ENCODE measurements at regions not wholly inside any gene's neighbourhood (a gene's known extent, or its start where the extent isn't known, plus 50 kb on each side); places are given as distances from the start of the nearest gene placed in this dataset.

DNA sequence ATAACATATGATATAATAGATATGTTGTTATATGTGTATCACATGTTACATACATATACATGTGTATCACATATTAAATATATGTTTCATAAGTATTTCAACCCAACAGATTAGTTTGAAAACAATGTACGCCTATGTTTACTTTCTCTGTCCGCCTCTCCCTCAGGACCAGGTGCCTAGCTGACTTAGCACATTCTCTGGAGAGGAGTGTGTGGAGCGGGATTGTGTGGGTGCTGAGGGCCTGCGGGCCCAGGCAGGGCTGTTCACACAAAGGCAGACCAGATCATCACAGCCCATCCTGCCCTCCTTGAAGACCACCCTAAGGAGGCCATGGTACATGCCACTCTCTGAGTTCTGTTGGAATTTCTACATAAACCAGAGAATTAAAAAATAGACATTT, 81.0 kb downstream of the PLXNA1 start:
- Histone ChIP-seq H3K4me3 (ENCODE audit: low read length) (no peak overlapping the region), H4K20me1 (ENCODE audit: insufficient read depth, low read depth, low read length) (0 out of 2 replicates have a peak, but pooled peaks cover 3% of the 10 kb centered on the region), H3K27me3 (ENCODE audit: low read length) (no peaks in the 10 kb centered on the region), H3K9ac (ENCODE audit: low read length) (no peak overlapping the region), H3K79me2 (ENCODE audit: low read length) (no peaks in the 10 kb centered on the region), H3K9me3 (ENCODE audit: low read length) (no peaks in the 10 kb centered on the region), H2AFZ (ENCODE audit: low read length) (no peak overlapping the region), H3K27ac (ENCODE audit: low read length) (no peak overlapping the region), H3K9me2 (replicated peaks; ENCODE audit: insufficient read depth, low read length) (no peaks in the 10 kb centered on the region), H3K4me2 (ENCODE audit: low read depth, low read length, poor library complexity, severe bottlenecking) (no peak overlapping the region), H3K4me1 (ENCODE audit: low read length) (no peaks in the 10 kb centered on the region), H3K36me3 (ENCODE audit: insufficient read depth, low read length) (no peaks in the 10 kb centered on the region)
- no peak for DNase-seq

DNA sequence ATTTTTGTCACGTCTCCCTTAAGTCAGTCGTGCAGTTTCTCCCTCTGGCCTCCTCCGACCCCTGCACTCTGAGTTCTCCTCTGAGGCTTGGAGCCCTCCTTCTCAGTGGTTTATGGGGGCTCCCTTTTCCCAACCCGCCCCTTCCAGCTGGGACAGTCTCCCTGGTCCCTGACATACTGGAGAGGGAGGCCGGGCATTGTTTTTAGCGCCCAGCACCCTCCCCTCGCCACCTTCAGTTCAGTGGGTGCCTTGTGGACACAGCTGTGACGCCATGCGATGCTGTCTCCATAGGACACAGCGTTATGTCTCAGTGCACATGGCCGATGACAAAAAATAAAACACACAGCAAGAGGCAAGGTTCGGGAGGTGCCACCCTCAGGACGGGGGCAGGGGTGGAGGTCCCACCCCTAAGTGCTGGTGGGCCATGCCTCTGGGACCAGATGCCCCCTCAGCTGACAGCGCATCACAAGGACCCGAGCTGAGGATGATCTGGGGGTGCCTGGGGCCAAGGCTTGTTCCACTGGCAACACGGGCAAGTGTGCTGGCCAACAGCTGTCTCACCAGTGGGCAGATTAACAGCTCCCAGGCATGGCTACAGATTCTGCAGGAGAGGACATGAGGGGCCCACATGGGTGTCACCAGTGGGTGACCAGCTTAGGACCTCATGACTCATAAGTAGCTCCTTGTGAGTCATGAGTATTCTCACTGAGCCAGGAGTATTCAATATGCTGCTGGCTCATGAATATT, 81.6 kb downstream of the PLXNA1 start:
- Histone ChIP-seq H3K27me3 (ENCODE audit: low read length) (no peaks in the 10 kb centered on the region), H3K9ac (ENCODE audit: low read length) (no peak overlapping the region), H3K9me3 (ENCODE audit: low read length) (no peaks in the 10 kb centered on the region), H3K9me2 (replicated peaks; ENCODE audit: insufficient read depth, low read length) (no peaks in the 10 kb centered on the region), H3K79me2 (ENCODE audit: low read length) (no peaks in the 10 kb centered on the region), H3K4me1 (ENCODE audit: low read length) (no peaks in the 10 kb centered on the region), H3K4me3 (ENCODE audit: low read length) (no peak overlapping the region), H2AFZ (ENCODE audit: low read length) (no peak overlapping the region), H3K4me2 (ENCODE audit: low read depth, low read length, poor library complexity, severe bottlenecking) (no peak overlapping the region), H3K36me3 (ENCODE audit: insufficient read depth, low read length) (no peaks in the 10 kb centered on the region), H3K27ac (ENCODE audit: low read length) (no peak overlapping the region), H4K20me1 (ENCODE audit: insufficient read depth, low read depth, low read length) (0 out of 2 replicates have a peak, but pooled peaks cover 3% of the 10 kb centered on the region)
- no peak for DNase-seq

DNA sequence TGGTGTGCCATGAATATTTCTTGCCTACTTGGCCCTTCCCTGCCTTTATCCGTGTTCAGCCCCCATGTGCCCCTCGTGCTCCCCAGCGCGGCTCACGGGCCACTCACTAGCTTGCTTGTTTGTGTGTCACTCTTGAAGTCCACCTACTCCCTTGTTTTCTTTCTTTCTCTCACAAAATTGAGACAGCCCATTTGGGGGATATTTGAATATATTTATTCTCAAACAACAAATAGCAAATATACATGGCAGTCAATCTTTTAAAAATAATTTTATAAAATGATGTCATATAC, 82.2 kb downstream of the PLXNA1 start:
- Histone ChIP-seq H2AFZ (ENCODE audit: low read length) (no peak overlapping the region), H3K4me2 (ENCODE audit: low read depth, low read length, poor library complexity, severe bottlenecking) (no peak overlapping the region), H3K79me2 (ENCODE audit: low read length) (no peaks in the 10 kb centered on the region), H3K27ac (ENCODE audit: low read length) (no peak overlapping the region), H3K36me3 (ENCODE audit: insufficient read depth, low read length) (no peaks in the 10 kb centered on the region), H3K9me3 (ENCODE audit: low read length) (no peaks in the 10 kb centered on the region), H3K9ac (ENCODE audit: low read length) (no peak overlapping the region), H3K9me2 (replicated peaks; ENCODE audit: insufficient read depth, low read length) (no peaks in the 10 kb centered on the region), H3K4me1 (ENCODE audit: low read length) (no peaks in the 10 kb centered on the region), H3K27me3 (ENCODE audit: low read length) (no peaks in the 10 kb centered on the region), H4K20me1 (ENCODE audit: insufficient read depth, low read depth, low read length) (0 out of 2 replicates have a peak, but pooled peaks cover 3% of the 10 kb centered on the region), H3K4me3 (ENCODE audit: low read length) (no peak overlapping the region)
- DNase-seq: no peak

DNA sequence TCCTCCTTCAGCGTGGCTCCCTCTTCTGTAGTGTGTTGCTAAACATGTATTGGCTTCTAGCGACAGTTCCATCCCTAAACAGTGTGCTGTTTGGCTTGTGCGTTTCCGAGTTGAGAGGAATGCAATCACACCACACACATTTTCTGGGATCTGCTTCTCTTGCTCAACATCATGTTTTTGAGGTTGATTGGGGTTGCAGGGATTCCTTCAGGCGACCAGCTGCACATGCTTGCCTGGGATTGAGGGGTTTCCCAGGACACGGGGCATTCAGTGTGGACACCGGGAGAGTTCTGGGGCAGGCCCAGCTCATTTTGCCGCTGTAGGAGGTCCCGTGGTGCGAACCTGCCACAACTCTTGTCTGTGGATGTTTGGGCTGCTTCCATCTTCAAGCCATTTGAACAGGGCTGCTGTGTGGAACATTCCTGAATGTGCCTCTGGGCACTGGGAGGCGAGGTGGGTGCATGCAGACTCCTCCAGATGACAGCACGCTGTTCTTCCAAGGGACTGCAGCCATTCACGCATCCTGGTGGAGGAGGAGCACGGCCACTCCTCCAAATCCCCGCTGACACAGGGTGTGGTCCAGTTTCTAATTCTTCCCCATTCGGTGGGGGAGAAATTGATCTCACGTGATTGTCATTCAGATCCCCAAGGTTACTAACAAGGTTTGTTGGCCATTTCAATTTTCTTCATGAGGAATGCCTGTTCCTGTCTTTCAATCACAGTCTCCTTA, 82.8 kb downstream of the PLXNA1 start:
- Histone ChIP-seq H3K9ac (ENCODE audit: low read length) (no peak overlapping the region), H3K27ac (ENCODE audit: low read length) (no peak overlapping the region), H3K79me2 (ENCODE audit: low read length) (no peaks in the 10 kb centered on the region), H3K4me2 (ENCODE audit: low read depth, low read length, poor library complexity, severe bottlenecking) (no peak overlapping the region), H3K9me2 (replicated peaks; ENCODE audit: insufficient read depth, low read length) (no peaks in the 10 kb centered on the region), H3K9me3 (ENCODE audit: low read length) (no peaks in the 10 kb centered on the region), H3K36me3 (ENCODE audit: insufficient read depth, low read length) (no peaks in the 10 kb centered on the region), H2AFZ (ENCODE audit: low read length) (no peak overlapping the region), H3K4me1 (ENCODE audit: low read length) (no peaks in the 10 kb centered on the region), H4K20me1 (ENCODE audit: insufficient read depth, low read depth, low read length) (0 out of 2 replicates have a peak, but pooled peaks cover 3% of the 10 kb centered on the region), H3K4me3 (ENCODE audit: low read length) (no peak overlapping the region), H3K27me3 (ENCODE audit: low read length) (no peaks in the 10 kb centered on the region)
- DNase-seq: no peak

DNA sequence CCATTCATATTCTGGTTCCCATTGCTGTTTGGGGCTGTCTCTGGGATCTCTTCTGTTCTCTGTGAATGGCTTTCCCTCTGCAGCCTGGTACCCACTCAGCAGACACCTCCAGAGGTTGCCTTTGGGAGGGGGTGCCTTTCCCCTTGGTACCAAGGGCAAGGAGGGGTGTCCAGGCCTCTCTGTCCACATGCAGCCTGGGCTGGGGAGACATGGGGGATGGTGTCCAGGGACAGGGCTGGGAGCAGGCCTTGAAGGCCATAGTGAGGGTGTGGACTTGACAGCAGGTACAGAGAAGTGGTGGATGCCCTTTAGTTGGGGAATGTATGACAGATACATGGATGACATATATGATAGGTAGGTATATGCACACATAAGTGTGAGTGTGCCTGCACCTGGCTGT, 83.7 kb downstream of the PLXNA1 start:
- H3K4me3 ChIP-seq (ENCODE audit: low read length): no peak overlapping the region
- H2AFZ ChIP-seq (ENCODE audit: low read length): no peak overlapping the region
- no peaks in the 10 kb centered on the region for H3K79me2 ChIP-seq (ENCODE audit: low read length)
- H3K4me1 ChIP-seq (ENCODE audit: low read length): no peaks in the 10 kb centered on the region
- H3K9ac ChIP-seq (ENCODE audit: low read length): no peak overlapping the region
- H3K27me3 ChIP-seq (ENCODE audit: low read length): no peaks in the 10 kb centered on the region
- no peaks in the 10 kb centered on the region for H3K9me2 ChIP-seq (replicated peaks; ENCODE audit: insufficient read depth, low read length)
- H3K36me3 ChIP-seq (ENCODE audit: insufficient read depth, low read length): no peaks in the 10 kb centered on the region
- no peaks in the 10 kb centered on the region for H3K9me3 ChIP-seq (ENCODE audit: low read length)
- no peak overlapping the region for H3K4me2 ChIP-seq (ENCODE audit: low read depth, low read length, poor library complexity, severe bottlenecking)
- DNase-seq: no peak
- H3K27ac ChIP-seq (ENCODE audit: low read length): no peak overlapping the region
- H4K20me1 ChIP-seq (ENCODE audit: insufficient read depth, low read depth, low read length): 0 out of 2 replicates have a peak, but pooled peaks cover 3% of the 10 kb centered on the region

DNA sequence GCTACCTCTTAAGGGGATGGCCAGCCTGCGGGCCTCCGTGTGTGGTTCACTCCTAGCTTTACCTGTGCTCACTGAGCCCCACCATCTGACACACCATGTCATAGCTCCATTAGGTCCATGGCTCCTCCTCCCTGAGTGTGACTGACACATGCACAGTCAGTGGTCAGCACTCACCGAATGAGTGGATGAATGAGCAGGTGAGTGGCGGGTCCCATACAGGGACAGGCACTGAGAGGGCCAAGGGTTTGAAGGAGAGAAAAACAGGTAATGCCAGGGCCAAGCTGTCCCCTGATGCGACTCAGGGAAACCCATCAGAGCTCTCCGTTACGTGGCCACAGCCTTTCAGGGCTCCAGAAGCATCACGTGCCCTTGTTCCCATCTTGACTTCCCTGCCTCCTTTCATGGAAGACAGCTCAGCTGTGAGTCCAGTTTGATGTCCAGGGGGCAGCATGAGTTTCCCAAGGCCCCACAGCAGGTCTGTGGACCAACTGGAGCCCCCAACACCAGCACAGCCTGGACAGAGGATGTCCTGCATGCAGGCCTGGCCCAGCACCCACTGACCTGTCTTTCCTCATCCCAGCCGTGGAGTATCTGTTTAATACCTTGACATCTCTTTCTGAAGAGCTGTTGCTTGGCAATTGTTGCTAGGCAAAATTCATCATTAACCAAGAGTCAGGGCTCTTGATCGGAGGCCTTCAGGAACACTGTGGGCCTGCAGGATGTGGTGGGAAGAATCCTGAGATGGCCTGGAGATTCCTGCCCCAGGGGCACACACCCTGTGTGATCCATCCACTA, 84.4 kb downstream of the PLXNA1 start:
- no peak for DNase-seq
- Histone ChIP-seq H3K9me2 (replicated peaks; ENCODE audit: insufficient read depth, low read length) (no peaks in the 10 kb centered on the region), H2AFZ (ENCODE audit: low read length) (no peak overlapping the region), H3K36me3 (ENCODE audit: insufficient read depth, low read length) (no peaks in the 10 kb centered on the region), H3K4me3 (ENCODE audit: low read length) (no peak overlapping the region), H4K20me1 (ENCODE audit: insufficient read depth, low read depth, low read length) (0 out of 2 replicates have a peak, but pooled peaks cover 3% of the 10 kb centered on the region), H3K79me2 (ENCODE audit: low read length) (no peaks in the 10 kb centered on the region), H3K9me3 (ENCODE audit: low read length) (no peaks in the 10 kb centered on the region), H3K9ac (ENCODE audit: low read length) (no peak overlapping the region), H3K27ac (ENCODE audit: low read length) (no peak overlapping the region), H3K4me1 (ENCODE audit: low read length) (no peaks in the 10 kb centered on the region), H3K4me2 (ENCODE audit: low read depth, low read length, poor library complexity, severe bottlenecking) (no peak overlapping the region), H3K27me3 (ENCODE audit: low read length) (no peaks in the 10 kb centered on the region)

DNA sequence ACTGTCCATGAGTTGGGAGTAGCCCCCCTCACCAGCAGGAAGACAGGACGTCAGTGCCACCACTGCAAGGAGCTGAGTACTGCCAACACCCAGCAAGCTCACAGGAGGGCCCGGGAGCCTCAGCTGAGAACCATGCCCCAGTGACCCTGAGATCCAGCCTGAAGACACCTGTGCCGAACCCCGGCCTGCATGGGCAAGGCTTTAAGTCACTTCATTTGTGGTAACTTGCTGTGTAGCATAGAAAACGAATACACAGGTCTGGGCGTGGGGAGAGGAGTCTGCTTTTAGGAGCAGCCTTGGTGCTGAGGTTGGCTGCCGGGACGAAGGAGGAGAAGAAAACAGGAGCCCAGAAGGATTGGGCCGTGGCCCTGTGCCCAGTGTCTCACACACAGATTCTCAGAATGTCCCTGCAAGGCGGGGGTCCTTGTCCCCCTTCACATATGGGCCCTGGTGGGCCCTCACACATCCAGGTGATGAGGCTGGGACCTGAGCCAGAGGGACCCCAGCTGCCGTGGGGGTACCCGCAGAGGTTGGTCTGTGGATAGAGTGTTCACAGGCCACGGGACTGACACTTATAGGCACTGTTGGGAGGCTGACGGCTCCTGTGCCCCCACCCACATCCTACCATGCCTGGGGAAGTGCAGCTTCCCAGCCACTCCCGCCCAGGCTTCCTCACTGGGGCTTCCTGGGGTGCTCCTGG, 85.3 kb downstream of the PLXNA1 start:
- no peak overlapping the region for H3K4me3 ChIP-seq (ENCODE audit: low read length)
- no peaks in the 10 kb centered on the region for H3K9me2 ChIP-seq (replicated peaks; ENCODE audit: insufficient read depth, low read length)
- H3K9ac ChIP-seq (ENCODE audit: low read length): no peak overlapping the region
- H3K27ac ChIP-seq (ENCODE audit: low read length): no peak overlapping the region
- no peak overlapping the region for H2AFZ ChIP-seq (ENCODE audit: low read length)
- no peak overlapping the region for H3K4me2 ChIP-seq (ENCODE audit: low read depth, low read length, poor library complexity, severe bottlenecking)
- H3K36me3 ChIP-seq (ENCODE audit: insufficient read depth, low read length): no peaks in the 10 kb centered on the region
- no peak for DNase-seq
- H3K9me3 ChIP-seq (ENCODE audit: low read length): no peaks in the 10 kb centered on the region
- no peaks in the 10 kb centered on the region for H3K79me2 ChIP-seq (ENCODE audit: low read length)
- H3K27me3 ChIP-seq (ENCODE audit: low read length): no peaks in the 10 kb centered on the region
- no peaks in the 10 kb centered on the region for H3K4me1 ChIP-seq (ENCODE audit: low read length)
- 0 out of 2 replicates have a peak, but pooled peaks cover 3% of the 10 kb centered on the region for H4K20me1 ChIP-seq (ENCODE audit: insufficient read depth, low read depth, low read length)

All from Karpas-422 (cell line).